HUDEP-2 (cell line): ENCODE measurements at regions not wholly inside any gene's neighbourhood (a gene's known extent, or its start where the extent isn't known, plus 50 kb on each side); places are given as distances from the start of the nearest gene placed in this dataset.

Experiments used
- DNase-seq, 76 experiments: peaks; one replicate each; lab custom pipeline; 2025; ENCODE audit not compliant: unreplicated experiment in 76 of 76; lab: John Stamatoyannopoulos, UW

GRCh38 chr12:27382924-27383323 lies 50.3 kb downstream of the BMAL2 start:
- no peak for DNase-seq

- peak in 63 of 76 experiments; percentile 5 to 76 (median 42) for DNase-seq
Observed at GRCh38 chr12:27383429-27384260, 51.0 kb downstream of the BMAL2 start.

- DNase-seq = no peak
Observed at GRCh38 chr12:27384261-27384590, 51.6 kb downstream of the BMAL2 start.

- peak in 1 of 76 experiments; percentile 0 for DNase-seq
Observed at GRCh38 chr12:27385766-27386564, 53.3 kb downstream of the BMAL2 start.

GRCh38 chr12:27387473-27387872 lies 54.8 kb downstream of the BMAL2 start:
- DNase-seq = no peak

GRCh38 chr12:27388650-27389049 lies 56.0 kb downstream of the BMAL2 start:
- DNase-seq = no peak

- DNase-seq = no peak
Observed at GRCh38 chr12:27394676-27395075, 51.9 kb upstream of the SMCO2 start.

GRCh38 chr12:27396216-27396815 lies 50.2 kb upstream of the SMCO2 start:
- no peak for DNase-seq
